ENCODE measurements at regions not wholly inside any gene's neighbourhood (a gene's known extent, or its start where the extent isn't known, plus 50 kb on each side); places are given as distances from the start of the nearest gene placed in this dataset.

- TF ChIP-seq CTCF (IDR thresholded peaks at IDR 0.05), result no peak
- TF ChIP-seq POLR2AphosphoS5 (IDR thresholded peaks at IDR 0.05), result no peak
These were observed 572.1 kb upstream of the IGFBP7 start for GRCh38 chr4:57682275-57682674.
